ENCODE measurements at regions not wholly inside any gene's neighbourhood (a gene's known extent, or its start where the extent isn't known, plus 50 kb on each side); places are given as distances from the start of the nearest gene placed in this dataset.
A peak's percentile ranks its signal among the peaks of the same experiment; 100 is the strongest.

- Mint-ChIP-seq H3K36me3 (no peaks in the 10 kb centered on the region), H3K4me1 (ENCODE audit: unreplicated experiment) (peaks cover 25% of the 10 kb centered on the region), H3K9me3 (no peaks in the 10 kb centered on the region), H3K27me3 (peaks cover 8% of the 10 kb centered on the region), H3K4me3 (no peak overlapping the region), H3K27ac (no peak overlapping the region)
- no peak for DNase-seq (ENCODE audit: extremely low spot score, unreplicated experiment)
- TF ChIP-seq CTCF (conservative IDR thresholded peaks at IDR 0.05), result no peak
These were observed 72.6 kb upstream of the CADM1 start for GRCh38 chr11:115576606-115577380.

GRCh38 chr11:115572551-115572950, 68.3 kb upstream of the CADM1 start:
- no peak for DNase-seq (ENCODE audit: extremely low spot score, unreplicated experiment)
- no peak overlapping the region for H3K4me3 Mint-ChIP-seq
- no peak overlapping the region for H3K27ac Mint-ChIP-seq
- TF ChIP-seq CTCF (conservative IDR thresholded peaks at IDR 0.05), result no peak
- peaks cover 5% of the 10 kb centered on the region for H3K4me1 Mint-ChIP-seq (ENCODE audit: unreplicated experiment)
- no peaks in the 10 kb centered on the region for H3K9me3 Mint-ChIP-seq
- peaks cover 12% of the 10 kb centered on the region for H3K27me3 Mint-ChIP-seq
- H3K36me3 Mint-ChIP-seq, result no peaks in the 10 kb centered on the region

GRCh38 chr11:115566180-115566764, 62.1 kb upstream of the CADM1 start:
- H3K27ac Mint-ChIP-seq, result peak overlapping the region; percentile 2
- DNase-seq (ENCODE audit: extremely low spot score, unreplicated experiment), result no peak
- H3K4me1 Mint-ChIP-seq (ENCODE audit: unreplicated experiment), result peaks cover 13% of the 10 kb centered on the region
- H3K36me3 Mint-ChIP-seq, result no peaks in the 10 kb centered on the region
- peaks cover 16% of the 10 kb centered on the region for H3K27me3 Mint-ChIP-seq
- no peak for TF ChIP-seq CTCF (conservative IDR thresholded peaks at IDR 0.05)
- no peaks in the 10 kb centered on the region for H3K9me3 Mint-ChIP-seq
- no peak overlapping the region for H3K4me3 Mint-ChIP-seq

- Mint-ChIP-seq H3K27me3 (peaks cover 16% of the 10 kb centered on the region), H3K27ac (no peak overlapping the region), H3K4me3 (no peak overlapping the region), H3K36me3 (no peaks in the 10 kb centered on the region), H3K4me1 (ENCODE audit: unreplicated experiment) (peaks cover 13% of the 10 kb centered on the region), H3K9me3 (peaks cover 4% of the 10 kb centered on the region)
- DNase-seq (ENCODE audit: extremely low spot score, unreplicated experiment), result no peak
- TF ChIP-seq CTCF (conservative IDR thresholded peaks at IDR 0.05), result no peak
These were observed 60.6 kb upstream of the CADM1 start for GRCh38 chr11:115564851-115565250.

GRCh38 chr11:115561116-115561515, 56.9 kb upstream of the CADM1 start:
- no peak for DNase-seq (ENCODE audit: extremely low spot score, unreplicated experiment)
- TF ChIP-seq CTCF (conservative IDR thresholded peaks at IDR 0.05), result no peak
- Mint-ChIP-seq H3K4me3 (no peak overlapping the region), H3K27ac (no peak overlapping the region), H3K36me3 (no peaks in the 10 kb centered on the region), H3K9me3 (peaks cover 5% of the 10 kb centered on the region), H3K27me3 (peaks cover 4% of the 10 kb centered on the region), H3K4me1 (ENCODE audit: unreplicated experiment) (peaks cover 3% of the 10 kb centered on the region)

Data from type B pancreatic cell (in vitro differentiated cells).